GM12891 (cell line): ENCODE measurements at regions not wholly inside any gene's neighbourhood (a gene's known extent, or its start where the extent isn't known, plus 50 kb on each side); places are given as distances from the start of the nearest gene placed in this dataset.

Experiments
- POLR2A ChIP-seq: IDR thresholded peaks from 2 replicates; pipeline ENCODE4 v1.6.1; 2011; ENCODE audit warnings: low read depth, low read length, control low read depth
- POLR2AphosphoS5 ChIP-seq: IDR thresholded peaks from 2 replicates; pipeline ENCODE4 v1.6.1; 2011; ENCODE audit warnings: low read depth, low read length, control low read depth

GRCh38 chr6:113570641-113571040, 286.5 kb upstream of the MARCKS start:
- TF ChIP-seq POLR2A (no peak), POLR2AphosphoS5 (no peak)
